ENCODE measurements at regions not wholly inside any gene's neighbourhood (a gene's known extent, or its start where the extent isn't known, plus 50 kb on each side); places are given as distances from the start of the nearest gene placed in this dataset.

DNA sequence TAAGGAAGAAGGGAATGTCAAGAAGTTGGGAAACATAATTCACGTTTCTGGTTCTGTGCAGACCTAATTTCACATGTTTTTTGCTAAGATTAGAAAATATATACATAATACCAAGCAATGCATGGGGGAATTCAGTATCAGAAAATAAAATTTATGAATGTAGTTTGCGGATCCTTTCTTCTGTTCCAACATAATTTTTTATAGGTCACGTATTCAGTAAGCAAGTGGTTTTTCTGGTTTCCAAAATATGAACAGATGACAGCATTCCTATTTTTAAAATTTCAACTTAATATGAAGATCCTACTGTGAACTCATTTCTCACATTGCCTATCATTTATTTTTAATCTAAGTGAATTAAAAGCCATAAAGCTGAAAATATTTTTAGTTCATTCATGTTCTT lies 560.0 kb upstream of the NRG3 start (continued):
- no peak for TF ChIP-seq ZNF83 (CRISPR knock-in tag; IDR thresholded peaks at IDR 0.05; ENCODE audit: borderline replicate concordance)
- no peak for TF ChIP-seq ZNF136 (CRISPR knock-in tag; IDR thresholded peaks at IDR 0.05; ENCODE audit: low read depth)
- no peak for TF ChIP-seq NR2C2 (CRISPR knock-in tag; IDR thresholded peaks at IDR 0.05; ENCODE audit: borderline replicate concordance)
- no peak for TF ChIP-seq HOXA9 (CRISPR knock-in tag; IDR thresholded peaks at IDR 0.05; ENCODE audit: borderline replicate concordance)
- no peak for TF ChIP-seq ZNF317 (CRISPR knock-in tag; IDR thresholded peaks at IDR 0.05)
- TF ChIP-seq ELF1 (CRISPR knock-in tag; IDR thresholded peaks at IDR 0.05): no peak
- no peak for TF ChIP-seq CTCF (CRISPR knock-in tag; IDR thresholded peaks at IDR 0.05)
- TF ChIP-seq ATM (IDR thresholded peaks at IDR 0.05; ENCODE audit: borderline replicate concordance): no peak
- no peak for TF ChIP-seq ARID4A (CRISPR knock-in tag; IDR thresholded peaks at IDR 0.05; ENCODE audit: borderline replicate concordance)
- no peak for TF ChIP-seq BHLHE40 (IDR thresholded peaks at IDR 0.05; ENCODE audit: low read length)
- TF ChIP-seq, protein P1, sequence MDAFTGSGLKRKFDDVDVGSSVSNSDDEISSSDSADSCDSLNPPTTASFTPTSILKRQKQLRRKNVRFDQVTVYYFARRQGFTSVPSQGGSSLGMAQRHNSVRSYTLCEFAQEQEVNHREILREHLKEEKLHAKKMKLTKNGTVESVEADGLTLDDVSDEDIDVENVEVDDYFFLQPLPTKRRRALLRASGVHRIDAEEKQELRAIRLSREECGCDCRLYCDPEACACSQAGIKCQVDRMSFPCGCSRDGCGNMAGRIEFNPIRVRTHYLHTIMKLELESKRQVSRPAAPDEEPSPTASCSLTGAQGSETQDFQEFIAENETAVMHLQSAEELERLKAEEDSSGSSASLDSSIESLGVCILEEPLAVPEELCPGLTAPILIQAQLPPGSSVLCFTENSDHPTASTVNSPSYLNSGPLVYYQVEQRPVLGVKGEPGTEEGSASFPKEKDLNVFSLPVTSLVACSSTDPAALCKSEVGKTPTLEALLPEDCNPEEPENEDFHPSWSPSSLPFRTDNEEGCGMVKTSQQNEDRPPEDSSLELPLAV (CRISPR knock-in tag; conservative IDR thresholded peaks at IDR 0.05; ENCODE audit: low read depth): no peak

All from HepG2 (cell line).